ENCODE measurements at regions not wholly inside any gene's neighbourhood (a gene's known extent, or its start where the extent isn't known, plus 50 kb on each side); places are given as distances from the start of the nearest gene placed in this dataset.

DNA sequence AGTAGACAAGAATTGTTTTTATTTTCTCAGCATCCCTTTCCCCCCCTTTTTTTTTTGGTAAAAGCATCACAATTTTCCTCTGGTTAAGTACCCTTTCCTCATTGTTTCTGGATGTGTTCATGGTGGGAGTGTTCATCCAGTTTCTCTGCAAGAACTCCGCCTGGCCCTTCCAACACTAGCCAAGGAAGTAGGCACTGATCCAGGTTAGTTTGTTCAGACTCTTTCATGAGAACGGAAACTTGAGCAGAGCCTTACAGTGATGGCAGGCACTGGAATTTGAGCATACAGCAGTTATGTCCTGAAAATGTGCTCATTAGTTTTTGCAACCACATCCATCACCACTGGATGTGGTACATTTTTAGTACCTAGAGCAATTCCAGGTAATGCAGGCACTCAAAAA lies 336.1 kb upstream of the BOD1L1 start:
- H2AFZ ChIP-seq (ENCODE audit: low read length): peak overlapping the region; percentile 32
- no peak for DNase-seq (ENCODE audit: insufficient read length, low spot score, missing footprints)
- H4K20me1 ChIP-seq (ENCODE audit: insufficient read depth, low read length): no peaks in the 10 kb centered on the region
- H3K36me3 ChIP-seq (ENCODE audit: insufficient read depth, low read length): no peaks in the 10 kb centered on the region
- no peaks in the 10 kb centered on the region for H3K9me3 ChIP-seq (ENCODE audit: low read depth, low read length)
- no peak for TF ChIP-seq CTCF (IDR thresholded peaks at IDR 0.05; ENCODE audit: extremely low read depth, low read depth, low read length)
- no peak overlapping the region for H3K4me2 ChIP-seq (ENCODE audit: insufficient read depth, low read length)
- H3K27me3 ChIP-seq (ENCODE audit: insufficient read depth, low read length): no peaks in the 10 kb centered on the region
- no peak overlapping the region for H3K27ac ChIP-seq (ENCODE audit: low read depth, low read length)
- no peak overlapping the region for H3K4me3 ChIP-seq (ENCODE audit: insufficient read depth, low read length)
- no peaks in the 10 kb centered on the region for H3K79me2 ChIP-seq (ENCODE audit: insufficient read depth, low read length)
- peaks cover 32% of the 10 kb centered on the region for H3K4me1 ChIP-seq (ENCODE audit: insufficient read depth, low read length)

- Histone ChIP-seq H3K27ac (ENCODE audit: low read depth, low read length) (peak overlapping the region; percentile 90), H4K20me1 (ENCODE audit: insufficient read depth, low read length) (no peaks in the 10 kb centered on the region), H3K4me2 (ENCODE audit: insufficient read depth, low read length) (peak overlapping the region; percentile 63), H3K9me3 (ENCODE audit: low read depth, low read length) (no peaks in the 10 kb centered on the region), H2AFZ (ENCODE audit: low read length) (peak overlapping the region; percentile 58), H3K27me3 (ENCODE audit: insufficient read depth, low read length) (no peaks in the 10 kb centered on the region), H3K4me3 (ENCODE audit: insufficient read depth, low read length) (peak overlapping the region; percentile 44), H3K4me1 (ENCODE audit: insufficient read depth, low read length) (peaks cover 50% of the 10 kb centered on the region), H3K36me3 (ENCODE audit: insufficient read depth, low read length) (no peaks in the 10 kb centered on the region), H3K79me2 (ENCODE audit: insufficient read depth, low read length) (no peaks in the 10 kb centered on the region)
- TF ChIP-seq CTCF (IDR thresholded peaks at IDR 0.05; ENCODE audit: extremely low read depth, low read depth, low read length): peak; percentile 5
- no peak for DNase-seq (ENCODE audit: insufficient read length, low spot score, missing footprints)
These were observed 339.0 kb upstream of the BOD1L1 start for GRCh38 chr4:13966231-13967195.

DNA sequence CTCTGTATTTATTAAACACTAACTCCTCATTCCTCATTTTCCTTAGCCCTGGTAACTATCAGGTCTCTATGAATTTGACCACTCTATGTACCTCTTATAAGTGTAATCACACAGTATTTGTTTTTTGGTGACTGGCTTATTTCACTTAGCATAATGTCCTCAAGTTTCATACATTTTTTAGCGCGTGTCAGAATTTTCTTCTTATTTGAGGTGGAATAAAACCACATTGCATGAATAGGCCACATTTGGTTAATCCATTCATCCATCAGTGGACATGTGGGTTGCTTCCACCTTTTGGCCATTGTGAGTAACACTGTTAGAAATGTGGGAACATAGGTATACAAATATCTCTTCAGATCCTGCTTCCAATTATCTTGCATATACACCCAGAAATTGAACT lies 341.2 kb upstream of the BOD1L1 start:
- peaks cover 50% of the 10 kb centered on the region for H3K4me1 ChIP-seq (ENCODE audit: insufficient read depth, low read length)
- no peak for DNase-seq (ENCODE audit: insufficient read length, low spot score, missing footprints)
- no peak for TF ChIP-seq CTCF (IDR thresholded peaks at IDR 0.05; ENCODE audit: extremely low read depth, low read depth, low read length)
- no peaks in the 10 kb centered on the region for H3K27me3 ChIP-seq (ENCODE audit: insufficient read depth, low read length)
- no peak overlapping the region for H3K4me3 ChIP-seq (ENCODE audit: insufficient read depth, low read length)
- H3K79me2 ChIP-seq (ENCODE audit: insufficient read depth, low read length): no peaks in the 10 kb centered on the region
- H3K36me3 ChIP-seq (ENCODE audit: insufficient read depth, low read length): no peaks in the 10 kb centered on the region
- no peak overlapping the region for H2AFZ ChIP-seq (ENCODE audit: low read length)
- H3K9me3 ChIP-seq (ENCODE audit: low read depth, low read length): no peaks in the 10 kb centered on the region
- peak overlapping the region; percentile 90 for H3K27ac ChIP-seq (ENCODE audit: low read depth, low read length)
- H3K4me2 ChIP-seq (ENCODE audit: insufficient read depth, low read length): no peak overlapping the region
- no peaks in the 10 kb centered on the region for H4K20me1 ChIP-seq (ENCODE audit: insufficient read depth, low read length)

- H3K4me3 ChIP-seq (ENCODE audit: insufficient read depth, low read length): no peak overlapping the region
- no peak for DNase-seq (ENCODE audit: insufficient read length, low spot score, missing footprints)
- H3K79me2 ChIP-seq (ENCODE audit: insufficient read depth, low read length): no peaks in the 10 kb centered on the region
- no peaks in the 10 kb centered on the region for H3K36me3 ChIP-seq (ENCODE audit: insufficient read depth, low read length)
- peak overlapping the region; percentile 35 for H3K27ac ChIP-seq (ENCODE audit: low read depth, low read length)
- peak overlapping the region; percentile 63 for H2AFZ ChIP-seq (ENCODE audit: low read length)
- no peaks in the 10 kb centered on the region for H4K20me1 ChIP-seq (ENCODE audit: insufficient read depth, low read length)
- TF ChIP-seq CTCF (IDR thresholded peaks at IDR 0.05; ENCODE audit: extremely low read depth, low read depth, low read length): no peak
- H3K4me1 ChIP-seq (ENCODE audit: insufficient read depth, low read length): peaks cover 50% of the 10 kb centered on the region
- no peaks in the 10 kb centered on the region for H3K9me3 ChIP-seq (ENCODE audit: low read depth, low read length)
- H3K27me3 ChIP-seq (ENCODE audit: insufficient read depth, low read length): no peaks in the 10 kb centered on the region
- H3K4me2 ChIP-seq (ENCODE audit: insufficient read depth, low read length): no peak overlapping the region
These were observed 342.8 kb upstream of the BOD1L1 start for GRCh38 chr4:13970349-13970748.
